ENCODE measurements at regions not wholly inside any gene's neighbourhood (a gene's known extent, or its start where the extent isn't known, plus 50 kb on each side); places are given as distances from the start of the nearest gene placed in this dataset.

DNA sequence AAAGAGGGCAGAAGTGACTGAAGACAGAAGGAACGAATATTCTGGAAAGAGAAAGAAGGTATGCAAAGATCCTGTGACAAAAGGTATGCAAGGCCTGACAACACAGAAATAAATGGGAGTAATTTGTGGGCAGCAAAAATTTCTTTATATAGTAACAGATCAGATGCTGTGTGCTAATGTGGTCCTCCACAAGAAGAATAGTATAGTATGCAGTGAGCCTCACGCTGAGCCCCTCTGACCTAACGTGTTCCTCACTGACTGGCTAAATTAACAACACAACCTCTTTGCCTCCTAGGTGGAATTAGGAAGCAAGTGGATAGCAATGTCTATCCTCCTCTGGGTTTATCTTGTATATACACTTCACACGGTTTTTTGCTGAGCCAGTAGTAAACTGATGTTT, 143.1 kb upstream of the SESN3 start:
- TF ChIP-seq CTCF (IDR thresholded peaks at IDR 0.05) (no peak), POLR2AphosphoS5 (IDR thresholded peaks at IDR 0.05; ENCODE audit: insufficient read depth in 1 of 2, low read depth in 1 of 2) (no peak)
